ENCODE measurements at regions not wholly inside any gene's neighbourhood (a gene's known extent, or its start where the extent isn't known, plus 50 kb on each side); places are given as distances from the start of the nearest gene placed in this dataset.

DNA sequence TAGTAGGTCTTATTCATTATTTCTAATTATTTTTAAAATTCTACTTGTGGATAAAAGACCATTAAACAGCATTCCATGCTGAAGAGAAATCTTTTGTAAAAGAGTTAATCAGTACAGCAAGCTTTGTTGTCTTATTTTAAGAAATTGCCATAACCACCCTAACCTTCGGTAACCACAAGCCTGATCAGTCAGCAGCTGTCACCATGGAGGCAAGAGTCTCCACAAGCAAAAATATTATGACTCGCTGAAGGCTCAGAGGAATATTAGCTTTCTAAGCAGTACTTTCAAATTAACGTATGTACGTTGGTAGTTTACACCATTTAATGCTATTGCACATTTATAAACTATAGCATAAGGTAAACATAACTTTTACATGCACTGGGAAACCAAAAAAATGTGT is 650.5 kb upstream of the LINC00305 start:
- Histone ChIP-seq H3K27ac (no peak overlapping the region), H3K4me3 (no peak overlapping the region), H3K36me3 (no peaks in the 10 kb centered on the region), H3K27me3 (no peaks in the 10 kb centered on the region), H3K4me1 (no peaks in the 10 kb centered on the region), H3K9me3 (no peaks in the 10 kb centered on the region)
- DNase-seq (ENCODE audit: extremely low spot score in 2 of 2), result no peak
- no peak for TF ChIP-seq POLR2A (IDR thresholded peaks at IDR 0.05)
- TF ChIP-seq, protein P1, sequence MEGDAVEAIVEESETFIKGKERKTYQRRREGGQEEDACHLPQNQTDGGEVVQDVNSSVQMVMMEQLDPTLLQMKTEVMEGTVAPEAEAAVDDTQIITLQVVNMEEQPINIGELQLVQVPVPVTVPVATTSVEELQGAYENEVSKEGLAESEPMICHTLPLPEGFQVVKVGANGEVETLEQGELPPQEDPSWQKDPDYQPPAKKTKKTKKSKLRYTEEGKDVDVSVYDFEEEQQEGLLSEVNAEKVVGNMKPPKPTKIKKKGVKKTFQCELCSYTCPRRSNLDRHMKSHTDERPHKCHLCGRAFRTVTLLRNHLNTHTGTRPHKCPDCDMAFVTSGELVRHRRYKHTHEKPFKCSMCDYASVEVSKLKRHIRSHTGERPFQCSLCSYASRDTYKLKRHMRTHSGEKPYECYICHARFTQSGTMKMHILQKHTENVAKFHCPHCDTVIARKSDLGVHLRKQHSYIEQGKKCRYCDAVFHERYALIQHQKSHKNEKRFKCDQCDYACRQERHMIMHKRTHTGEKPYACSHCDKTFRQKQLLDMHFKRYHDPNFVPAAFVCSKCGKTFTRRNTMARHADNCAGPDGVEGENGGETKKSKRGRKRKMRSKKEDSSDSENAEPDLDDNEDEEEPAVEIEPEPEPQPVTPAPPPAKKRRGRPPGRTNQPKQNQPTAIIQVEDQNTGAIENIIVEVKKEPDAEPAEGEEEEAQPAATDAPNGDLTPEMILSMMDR (IDR thresholded peaks at IDR 0.05), result no peak
- no peak for TF ChIP-seq POLR2AphosphoS5 (IDR thresholded peaks at IDR 0.05; ENCODE audit: insufficient read depth in 1 of 2, low read depth in 1 of 2)
- intact Hi-C loops (cut with DNase I), result no loop called here

DNA sequence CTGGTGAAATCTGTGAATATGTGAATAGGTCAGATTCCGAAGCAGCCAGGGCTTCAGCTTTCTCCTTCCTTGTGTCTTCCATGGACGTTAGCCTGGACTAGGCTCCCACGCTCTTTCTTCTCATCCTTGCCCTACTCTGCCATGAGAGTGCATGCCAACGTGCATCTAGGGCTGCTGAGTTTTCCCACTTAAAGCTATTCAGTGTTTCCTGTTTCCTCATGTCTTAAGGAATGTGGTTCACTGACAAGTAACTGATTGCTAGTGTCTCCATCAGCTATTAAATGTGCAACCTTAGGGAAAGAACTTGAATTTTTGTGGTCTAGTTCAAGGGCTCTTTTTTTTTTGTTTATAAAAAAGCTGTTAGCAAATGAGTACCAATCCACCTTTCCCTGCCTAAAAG is 642.3 kb upstream of the LINC00305 start:
- no peak for DNase-seq (ENCODE audit: extremely low spot score in 2 of 2)
- Histone ChIP-seq H3K4me1 (no peaks in the 10 kb centered on the region), H3K36me3 (no peaks in the 10 kb centered on the region), H3K27ac (no peak overlapping the region), H3K4me3 (no peak overlapping the region), H3K9me3 (no peaks in the 10 kb centered on the region), H3K27me3 (no peaks in the 10 kb centered on the region)
- intact Hi-C loops (cut with DNase I), result no loop called here
- TF ChIP-seq POLR2AphosphoS5 (IDR thresholded peaks at IDR 0.05; ENCODE audit: insufficient read depth in 1 of 2, low read depth in 1 of 2) (no peak), POLR2A (IDR thresholded peaks at IDR 0.05) (no peak)
- TF ChIP-seq, protein P1 (IDR thresholded peaks at IDR 0.05), result no peak

DNA sequence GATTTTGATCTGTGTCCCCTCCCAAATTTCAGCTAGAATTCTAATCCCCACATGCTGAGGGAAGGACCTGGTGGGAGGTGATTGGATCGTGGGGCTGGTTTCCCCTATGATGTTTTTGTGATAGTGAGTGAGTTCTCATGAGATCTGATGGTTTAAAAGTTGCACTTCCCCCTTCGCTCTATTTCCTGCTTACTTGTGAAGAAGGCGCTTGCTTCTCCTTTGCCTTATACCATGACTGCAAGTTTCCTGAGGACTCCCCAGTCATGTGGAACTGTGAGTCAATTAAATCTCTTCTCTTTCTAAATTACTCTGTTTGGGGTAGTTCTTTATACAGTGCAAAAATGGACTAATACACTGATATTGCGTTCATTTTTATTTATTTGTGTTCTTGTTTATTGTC is 636.8 kb upstream of the LINC00305 start:
- H3K36me3 ChIP-seq, result no peaks in the 10 kb centered on the region
- no peaks in the 10 kb centered on the region for H3K4me1 ChIP-seq
- H3K9me3 ChIP-seq, result no peaks in the 10 kb centered on the region
- DNase-seq (ENCODE audit: extremely low spot score in 2 of 2), result no peak
- no peak overlapping the region for H3K27ac ChIP-seq
- intact Hi-C loops (cut with DNase I), result no loop called here
- no peak for TF ChIP-seq POLR2AphosphoS5 (IDR thresholded peaks at IDR 0.05; ENCODE audit: insufficient read depth in 1 of 2, low read depth in 1 of 2)
- TF ChIP-seq, protein P1 (IDR thresholded peaks at IDR 0.05), result no peak
- H3K27me3 ChIP-seq, result no peaks in the 10 kb centered on the region
- H3K4me3 ChIP-seq, result no peak overlapping the region

DNA sequence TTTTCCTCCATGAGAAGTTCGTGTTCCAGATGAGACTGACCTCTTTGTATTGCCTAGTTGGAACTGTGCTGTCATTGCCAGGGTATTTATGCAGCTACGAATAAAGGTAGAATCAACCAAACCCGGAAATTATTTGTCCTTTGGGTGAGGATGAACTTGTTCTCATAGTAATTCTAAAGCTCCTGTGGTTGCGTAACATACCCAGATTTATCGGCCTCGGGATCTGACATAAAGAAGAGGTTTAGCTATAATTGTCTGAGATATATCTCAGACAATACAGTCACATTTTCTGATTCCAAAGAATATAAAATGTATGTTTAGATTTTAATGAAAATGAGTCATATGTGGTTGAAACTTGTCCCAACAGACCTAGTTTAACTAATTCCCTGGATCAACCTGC is 628.7 kb upstream of the LINC00305 start:
- no peaks in the 10 kb centered on the region for H3K36me3 ChIP-seq
- TF ChIP-seq POLR2A (IDR thresholded peaks at IDR 0.05) (no peak), POLR2AphosphoS5 (IDR thresholded peaks at IDR 0.05; ENCODE audit: insufficient read depth in 1 of 2, low read depth in 1 of 2) (no peak)
- TF ChIP-seq, protein P1 (IDR thresholded peaks at IDR 0.05), result no peak
- no peak for DNase-seq (ENCODE audit: extremely low spot score in 2 of 2)
- no peaks in the 10 kb centered on the region for H3K9me3 ChIP-seq
- intact Hi-C loops (cut with DNase I), result no loop called here
- H3K4me3 ChIP-seq, result no peak overlapping the region
- H3K27me3 ChIP-seq, result no peaks in the 10 kb centered on the region
- H3K4me1 ChIP-seq, result no peaks in the 10 kb centered on the region
- no peak overlapping the region for H3K27ac ChIP-seq

DNA sequence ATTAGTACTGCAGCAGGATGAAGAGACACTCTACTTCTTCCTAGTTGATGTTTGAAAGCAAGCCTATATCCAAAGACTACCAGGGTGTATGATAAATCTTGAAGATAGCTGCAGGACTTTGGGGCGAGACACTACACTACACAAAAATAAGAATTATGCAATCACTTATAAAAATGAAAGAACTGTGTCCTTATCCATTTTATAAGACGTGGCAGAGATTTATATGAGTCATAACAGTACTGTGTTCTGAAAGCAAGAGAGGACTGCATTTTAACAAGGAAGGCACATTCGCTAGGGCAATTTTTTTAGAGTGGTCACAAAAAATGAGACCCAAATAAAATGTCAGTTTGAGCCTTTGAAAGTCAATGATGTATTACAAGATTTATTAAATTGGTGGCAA is 617.0 kb upstream of the LINC00305 start:
- TF ChIP-seq, protein P1 (IDR thresholded peaks at IDR 0.05), result no peak
- Histone ChIP-seq H3K36me3 (no peaks in the 10 kb centered on the region), H3K27me3 (no peaks in the 10 kb centered on the region), H3K27ac (no peak overlapping the region), H3K9me3 (no peaks in the 10 kb centered on the region), H3K4me1 (no peaks in the 10 kb centered on the region), H3K4me3 (no peak overlapping the region)
- intact Hi-C loops (cut with DNase I), result no loop called here
- DNase-seq (ENCODE audit: extremely low spot score in 2 of 2), result no peak
